ENCODE measurements at regions not wholly inside any gene's neighbourhood (a gene's known extent, or its start where the extent isn't known, plus 50 kb on each side); places are given as distances from the start of the nearest gene placed in this dataset.

DNA sequence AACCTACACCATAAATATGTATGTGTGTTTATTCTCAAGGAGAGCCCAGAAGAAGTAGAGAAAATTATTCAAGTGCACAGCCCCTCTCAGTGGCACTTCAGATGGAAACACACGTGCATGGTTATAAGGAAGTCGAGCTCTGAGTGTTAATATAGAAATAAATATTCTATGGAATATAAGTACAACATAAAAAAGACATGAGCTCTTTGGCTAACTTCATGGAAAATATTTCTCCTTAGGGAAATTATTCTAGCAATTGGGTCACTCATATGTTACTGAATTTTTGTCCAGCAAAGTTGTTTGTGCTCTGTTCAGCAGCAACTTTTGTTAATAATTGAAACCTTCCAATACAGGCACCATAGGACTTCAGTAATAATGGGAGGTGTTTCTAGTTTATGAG lies 939.0 kb downstream of the LRFN5 start:
- TF ChIP-seq, protein P1, sequence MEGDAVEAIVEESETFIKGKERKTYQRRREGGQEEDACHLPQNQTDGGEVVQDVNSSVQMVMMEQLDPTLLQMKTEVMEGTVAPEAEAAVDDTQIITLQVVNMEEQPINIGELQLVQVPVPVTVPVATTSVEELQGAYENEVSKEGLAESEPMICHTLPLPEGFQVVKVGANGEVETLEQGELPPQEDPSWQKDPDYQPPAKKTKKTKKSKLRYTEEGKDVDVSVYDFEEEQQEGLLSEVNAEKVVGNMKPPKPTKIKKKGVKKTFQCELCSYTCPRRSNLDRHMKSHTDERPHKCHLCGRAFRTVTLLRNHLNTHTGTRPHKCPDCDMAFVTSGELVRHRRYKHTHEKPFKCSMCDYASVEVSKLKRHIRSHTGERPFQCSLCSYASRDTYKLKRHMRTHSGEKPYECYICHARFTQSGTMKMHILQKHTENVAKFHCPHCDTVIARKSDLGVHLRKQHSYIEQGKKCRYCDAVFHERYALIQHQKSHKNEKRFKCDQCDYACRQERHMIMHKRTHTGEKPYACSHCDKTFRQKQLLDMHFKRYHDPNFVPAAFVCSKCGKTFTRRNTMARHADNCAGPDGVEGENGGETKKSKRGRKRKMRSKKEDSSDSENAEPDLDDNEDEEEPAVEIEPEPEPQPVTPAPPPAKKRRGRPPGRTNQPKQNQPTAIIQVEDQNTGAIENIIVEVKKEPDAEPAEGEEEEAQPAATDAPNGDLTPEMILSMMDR (IDR thresholded peaks at IDR 0.05; ENCODE audit: low read depth, low read length, poor library complexity, severe bottlenecking): no peak
- no peak for TF ChIP-seq EZH2phosphoT487 (IDR thresholded peaks at IDR 0.05; ENCODE audit: borderline replicate concordance, low read length)
